Tibial nerve (tissue), 4 donors: ENCODE measurements at regions not wholly inside any gene's neighbourhood (a gene's known extent, or its start where the extent isn't known, plus 50 kb on each side); places are given as distances from the start of the nearest gene placed in this dataset.

ENCODE experiments used
- DNase-seq, 2 donors: peaks; one replicate each; pipeline ENCODE4 v3.0.0-alpha.2; 2019; ENCODE audit warnings: low spot score in 2 of 2
- H3K27ac ChIP-seq, 4 donors: fragments of 200-600 bp; sonication (generic) in 3 of 4; one replicate each; pipeline ENCODE4 v1.5.1; 2017 to 2019; ENCODE audit warnings: mild to moderate bottlenecking in 1 of 4
- H3K27me3 ChIP-seq, 2 donors: fragments of 200-600 bp; sonication (generic) in 1 of 2; one replicate each; pipeline versions ENCODE4 v1.5.1 to v1.6.0; 2017 to 2019
- H3K36me3 ChIP-seq, 3 donors: fragments of 200-600 bp; sonication (generic); one replicate each; pipeline ENCODE4 v1.5.1; 2018 to 2019
- H3K4me1 ChIP-seq, 4 donors: fragments of 200-600 bp; sonication (generic) in 3 of 4; one replicate each; pipeline ENCODE4 v1.5.1; 2017 to 2019
- H3K4me3 ChIP-seq, 4 donors: fragments of 200-600 bp; sonication (generic) in 3 of 4; one replicate each; pipeline ENCODE4 v1.5.1; 2017 to 2019; ENCODE audit warnings: mild to moderate bottlenecking in 1 of 4, moderate library complexity in 1 of 4
- H3K9me3 ChIP-seq, 4 donors: fragments of 200-600 bp; sonication (generic) in 3 of 4; one replicate each; pipeline ENCODE4 v1.5.1; 2017 to 2019
- EP300 ChIP-seq, 2 donors: sonication (generic); formaldehyde crosslinking; IDR thresholded peaks; one replicate each; pipeline ENCODE4 v1.6.1; 2017; ENCODE audit warnings: antibody characterized with exemption in 2 of 2, mild to moderate bottlenecking in 1 of 2
- POLR2A ChIP-seq, 2 donors: fragments of 450-650 bp; IDR thresholded peaks; one replicate each; pipeline ENCODE4 v1.6.1; 2017; ENCODE audit warnings: antibody characterized with exemption in 2 of 2, mild to moderate bottlenecking in 2 of 2, moderate library complexity in 2 of 2
- WGBS, 2 donors: methylation state at CpG; one replicate each; pipeline ENCODE4 v1.1.5; 2018; 5-methylcytosine and 5-hydroxymethylcytosine counted together
- TF ChIP-seq, protein P1 (sequence below), 5 experiments: fragments of 200-600 bp in 3 of 5; fragments of 450-650 bp in 2 of 5; sonication (generic) in 3 of 5; IDR thresholded peaks; one replicate each; pipeline ENCODE4 v1.5.1; 2016 to 2019; ENCODE audit warnings: antibody characterized with exemption in 5 of 5, mild to moderate bottlenecking in 3 of 5, moderate library complexity in 2 of 5

DNA sequence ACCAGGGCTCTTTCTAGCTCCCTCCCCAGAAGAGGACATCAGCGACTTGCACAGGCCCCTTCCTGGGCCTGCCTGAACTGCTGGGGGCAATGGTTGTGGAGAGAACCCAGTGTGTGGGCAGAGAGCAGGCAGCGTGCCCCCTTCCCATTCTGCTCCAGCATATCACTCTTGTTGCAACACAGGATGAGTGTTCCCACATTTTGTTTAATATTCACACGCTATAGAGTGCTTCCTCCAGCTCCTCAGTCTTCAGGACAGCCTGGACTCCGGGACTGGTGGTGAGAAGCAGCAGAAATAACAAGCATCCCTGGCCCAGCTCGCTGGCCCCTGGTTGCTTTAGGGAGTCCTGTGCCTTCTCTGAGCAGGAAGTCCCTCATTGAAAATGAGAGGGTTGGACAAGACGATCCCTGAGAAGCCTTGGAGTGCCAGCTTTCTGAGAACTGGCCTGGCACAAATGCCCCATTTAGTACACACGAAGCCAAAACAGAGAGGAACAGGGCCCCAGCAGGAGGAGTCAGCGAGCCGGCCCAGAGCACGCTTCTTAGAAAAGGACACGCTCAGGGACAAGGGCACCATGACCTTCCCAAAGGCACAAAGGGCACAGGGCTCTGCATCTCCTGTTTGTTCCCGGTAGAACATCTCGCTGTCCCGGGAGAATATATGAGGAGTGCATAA lies 84.2 kb upstream of the FOXC1 start:
- Histone ChIP-seq H3K36me3 (no peaks in the 10 kb centered on the region), H3K9me3 (no peaks in the 10 kb centered on the region), H3K4me3 (no peak overlapping the region), H3K27ac (peak overlapping the region in 3 of 4 donors; percentile 38 to 86 (median 74)), H3K4me1 (peaks cover 0 to 43% (median 26%) of the 10 kb centered on the region in 4 donors), H3K27me3 (peaks cover 0 to 14% of the 10 kb centered on the region in 2 donors)
- no peak for DNase-seq
- 58 to 70% methylated on average over 14 of the region's 14 CpGs for WGBS, 2 donors
- TF ChIP-seq, protein P1, sequence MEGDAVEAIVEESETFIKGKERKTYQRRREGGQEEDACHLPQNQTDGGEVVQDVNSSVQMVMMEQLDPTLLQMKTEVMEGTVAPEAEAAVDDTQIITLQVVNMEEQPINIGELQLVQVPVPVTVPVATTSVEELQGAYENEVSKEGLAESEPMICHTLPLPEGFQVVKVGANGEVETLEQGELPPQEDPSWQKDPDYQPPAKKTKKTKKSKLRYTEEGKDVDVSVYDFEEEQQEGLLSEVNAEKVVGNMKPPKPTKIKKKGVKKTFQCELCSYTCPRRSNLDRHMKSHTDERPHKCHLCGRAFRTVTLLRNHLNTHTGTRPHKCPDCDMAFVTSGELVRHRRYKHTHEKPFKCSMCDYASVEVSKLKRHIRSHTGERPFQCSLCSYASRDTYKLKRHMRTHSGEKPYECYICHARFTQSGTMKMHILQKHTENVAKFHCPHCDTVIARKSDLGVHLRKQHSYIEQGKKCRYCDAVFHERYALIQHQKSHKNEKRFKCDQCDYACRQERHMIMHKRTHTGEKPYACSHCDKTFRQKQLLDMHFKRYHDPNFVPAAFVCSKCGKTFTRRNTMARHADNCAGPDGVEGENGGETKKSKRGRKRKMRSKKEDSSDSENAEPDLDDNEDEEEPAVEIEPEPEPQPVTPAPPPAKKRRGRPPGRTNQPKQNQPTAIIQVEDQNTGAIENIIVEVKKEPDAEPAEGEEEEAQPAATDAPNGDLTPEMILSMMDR (IDR thresholded peaks at IDR 0.05), result no peak
- no peak for TF ChIP-seq POLR2A (IDR thresholded peaks at IDR 0.05)
- TF ChIP-seq EP300 (IDR thresholded peaks at IDR 0.05), result no peak

DNA sequence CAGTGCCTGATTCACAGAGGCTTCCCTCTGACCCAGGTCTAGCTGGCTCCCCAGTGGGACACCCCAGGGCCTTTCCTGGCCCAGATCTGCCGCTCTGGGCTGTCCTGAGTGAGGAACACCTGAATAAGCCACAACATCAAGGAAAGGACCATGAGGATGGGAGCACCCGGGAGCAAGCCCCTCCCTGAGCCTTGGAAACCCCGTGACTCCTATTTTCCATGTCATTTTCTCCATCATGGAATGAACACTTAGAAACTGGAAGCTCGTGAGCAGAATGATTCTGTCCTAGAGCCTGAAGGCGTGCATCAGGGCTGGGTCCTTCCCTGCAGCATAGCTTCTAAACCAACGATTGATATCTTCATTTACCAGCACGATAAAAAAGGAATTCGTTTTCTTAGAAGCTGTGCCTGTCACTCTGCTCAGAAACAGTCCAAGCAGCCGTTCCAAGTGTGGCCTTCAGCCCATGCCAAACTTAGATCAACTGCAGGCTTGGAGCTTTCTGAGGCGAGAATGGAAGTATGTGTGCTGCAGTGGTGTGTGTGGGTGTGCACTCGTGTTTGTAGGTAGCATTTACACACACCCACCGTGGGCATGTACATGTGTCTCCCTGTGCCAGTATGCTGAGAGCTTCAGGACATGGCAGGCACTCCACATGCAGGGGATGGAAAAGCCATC lies 83.2 kb upstream of the FOXC1 start:
- TF ChIP-seq EP300 (IDR thresholded peaks at IDR 0.05), result no peak
- TF ChIP-seq, protein P1 (IDR thresholded peaks at IDR 0.05), result no peak
- no peak for TF ChIP-seq POLR2A (IDR thresholded peaks at IDR 0.05)
- Histone ChIP-seq H3K27me3 (peaks cover 0 to 14% of the 10 kb centered on the region in 2 donors), H3K27ac (peak overlapping the region; percentile 38 to 86 (median 58)), H3K36me3 (no peaks in the 10 kb centered on the region), H3K9me3 (no peaks in the 10 kb centered on the region), H3K4me1 (peaks cover 0 to 43% (median 26%) of the 10 kb centered on the region in 4 donors), H3K4me3 (no peak overlapping the region)
- WGBS, 2 donors, result 21 to 26% methylated on average over 11 to 12 of the region's 12 CpGs
- DNase-seq, result no peak

DNA sequence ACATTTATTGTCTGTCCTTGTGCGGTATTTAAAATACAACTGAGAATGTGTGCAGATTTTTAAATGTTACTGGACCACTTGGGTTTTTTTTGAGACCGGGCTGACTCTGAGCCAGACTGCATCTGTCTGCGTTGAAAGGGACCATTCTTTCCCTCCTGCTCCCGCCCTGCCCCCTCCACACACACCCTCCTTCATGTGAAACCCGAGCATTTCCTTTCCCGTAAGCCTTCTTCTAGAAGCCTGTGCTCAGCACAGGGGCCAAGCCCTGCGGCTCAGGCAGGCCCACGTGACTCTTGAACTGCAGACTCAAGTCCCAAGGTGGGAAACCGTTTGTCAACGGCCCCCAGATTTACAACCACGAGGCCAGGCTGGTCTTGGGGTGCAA lies 82.7 kb upstream of the FOXC1 start:
- H3K4me3 ChIP-seq, result no peak overlapping the region
- TF ChIP-seq POLR2A (IDR thresholded peaks at IDR 0.05) (no peak), EP300 (IDR thresholded peaks at IDR 0.05) (peak in 1 of 2 donors; percentile 74)
- peak overlapping the region; percentile 13 to 86 (median 58) for H3K27ac ChIP-seq

DNA sequence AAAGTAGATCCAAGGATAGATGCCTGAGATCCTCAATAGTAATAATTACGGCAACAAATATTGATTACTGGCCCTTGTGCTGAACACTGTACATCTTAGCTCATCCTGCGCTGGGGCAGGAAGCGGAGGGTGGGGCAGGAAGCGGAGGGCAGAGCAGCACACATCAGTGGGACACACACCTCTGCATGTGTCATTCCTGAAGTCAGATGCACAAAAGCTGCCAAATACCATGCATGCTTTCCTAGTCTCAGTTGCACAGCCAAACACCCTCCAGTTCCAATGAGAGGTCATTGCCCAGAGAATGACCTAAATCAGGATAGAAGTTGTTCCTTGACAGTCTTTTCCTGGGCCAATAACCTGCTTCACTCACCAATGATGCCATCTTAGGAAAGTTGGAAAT lies 74.4 kb upstream of the FOXC1 start:
- Histone ChIP-seq H3K4me3 (no peak overlapping the region), H3K27me3 (no peaks in the 10 kb centered on the region), H3K9me3 (no peaks in the 10 kb centered on the region), H3K4me1 (peaks cover 0 to 3% (median 0%) of the 10 kb centered on the region in 4 donors), H3K27ac (no peak overlapping the region), H3K36me3 (no peaks in the 10 kb centered on the region)
- no peak for DNase-seq
- no peak for TF ChIP-seq EP300 (IDR thresholded peaks at IDR 0.05)
- TF ChIP-seq, protein P1 (IDR thresholded peaks at IDR 0.05), result no peak
- TF ChIP-seq POLR2A (IDR thresholded peaks at IDR 0.05), result no peak
- 81 to 85% methylated on average over 4 of the region's 4 CpGs for WGBS, 2 donors

More for the DNA sequence above, 82.7 kb upstream of the FOXC1 start:
- peaks cover 0 to 43% (median 26%) of the 10 kb centered on the region in 4 donors for H3K4me1 ChIP-seq
- DNase-seq, result peak; percentile 56 to 61
- H3K27me3 ChIP-seq, result peaks cover 0 to 14% of the 10 kb centered on the region in 2 donors
- 4 to 5% methylated on average over 11 of the region's 11 CpGs for WGBS, 2 donors
- no peaks in the 10 kb centered on the region for H3K9me3 ChIP-seq
- no peaks in the 10 kb centered on the region for H3K36me3 ChIP-seq

DNA sequence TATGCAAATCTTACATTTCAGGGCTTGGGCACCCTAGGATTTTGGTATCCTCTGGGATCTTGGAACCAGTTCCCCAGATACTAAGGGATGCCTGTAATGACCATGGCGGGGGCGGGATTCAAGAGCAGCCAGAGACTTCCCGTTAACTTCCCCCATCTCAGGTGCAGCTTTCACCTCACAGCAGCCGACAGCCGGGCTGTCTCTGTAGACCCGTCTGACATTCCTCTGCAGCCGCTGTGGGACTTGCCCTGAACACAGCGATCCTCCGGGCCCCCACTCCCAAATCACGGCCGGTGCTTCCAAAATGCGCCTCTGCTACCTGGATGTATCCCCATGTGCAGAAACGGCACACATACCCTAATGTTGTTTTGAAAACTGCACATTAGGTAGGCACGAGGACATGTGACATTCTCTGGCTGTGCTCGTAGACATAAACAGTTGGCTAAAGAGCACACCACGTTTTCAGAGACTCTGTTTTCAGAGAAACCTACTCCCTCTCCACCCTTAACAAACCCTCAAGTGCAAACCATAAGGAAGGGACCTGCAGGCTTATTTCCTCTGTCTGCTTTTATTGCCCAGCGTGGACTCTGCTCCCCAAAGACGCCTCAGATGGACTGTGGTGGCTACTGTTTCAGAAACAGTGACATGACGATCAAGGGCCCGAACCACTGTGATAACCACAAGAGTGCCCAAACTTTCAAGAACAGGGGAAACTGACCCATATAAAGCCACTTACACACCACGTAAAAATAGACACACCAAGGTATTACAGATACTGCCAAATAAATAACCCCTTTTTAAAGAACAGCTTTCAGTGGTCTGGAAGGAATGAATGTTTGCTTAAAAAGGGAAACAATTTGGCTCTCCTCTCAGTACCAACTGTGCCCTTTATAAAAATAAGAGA lies 72.9 kb upstream of the FOXC1 start:
- TF ChIP-seq, protein P1 (IDR thresholded peaks at IDR 0.05), result no peak
- no peak for TF ChIP-seq EP300 (IDR thresholded peaks at IDR 0.05)
- no peak for TF ChIP-seq POLR2A (IDR thresholded peaks at IDR 0.05)
- Histone ChIP-seq H3K27me3 (no peaks in the 10 kb centered on the region), H3K4me1 (peaks cover 0 to 3% (median 0%) of the 10 kb centered on the region in 4 donors), H3K4me3 (no peak overlapping the region), H3K36me3 (no peaks in the 10 kb centered on the region), H3K27ac (no peak overlapping the region), H3K9me3 (no peaks in the 10 kb centered on the region)
- DNase-seq, result no peak
- 79 to 81% methylated on average over 21 of the region's 21 CpGs for whole genome bisulfite sequencing, 2 donors
